ENCODE measurements at regions not wholly inside any gene's neighbourhood (a gene's known extent, or its start where the extent isn't known, plus 50 kb on each side); places are given as distances from the start of the nearest gene placed in this dataset.

GRCh38 chr1:172895050-172895460 is 155.7 kb downstream of the TNFSF18 start:
- DNase-seq = no peak

GRCh38 chr1:172895761-172896160 is 155.0 kb downstream of the TNFSF18 start:
- no peak for DNase-seq

- no peak for DNase-seq
These were observed 153.0 kb downstream of the TNFSF18 start for GRCh38 chr1:172897738-172898137.

- DNase-seq = no peak
These were observed 151.9 kb downstream of the TNFSF18 start for GRCh38 chr1:172898866-172899265.

- DNase-seq = no peak
These were observed 150.3 kb downstream of the TNFSF18 start for GRCh38 chr1:172900376-172900997.

GRCh38 chr1:172902200-172902599 is 148.5 kb downstream of the TNFSF18 start:
- no peak for DNase-seq

- DNase-seq = no peak
These were observed 147.8 kb downstream of the TNFSF18 start for GRCh38 chr1:172902861-172903381.

- DNase-seq = no peak
These were observed 147.0 kb downstream of the TNFSF18 start for GRCh38 chr1:172903581-172904220.

- DNase-seq = no peak
These were observed 145.3 kb downstream of the TNFSF18 start for GRCh38 chr1:172905452-172905851.

- DNase-seq = no peak
These were observed 143.8 kb downstream of the TNFSF18 start for GRCh38 chr1:172906778-172907592.

GRCh38 chr1:172907834-172908326 is 142.9 kb downstream of the TNFSF18 start:
- DNase-seq = no peak

GRCh38 chr1:172909606-172910326 is 141.0 kb downstream of the TNFSF18 start:
- DNase-seq = no peak

- DNase-seq = no peak
These were observed 137.9 kb downstream of the TNFSF18 start for GRCh38 chr1:172912765-172913260.

GRCh38 chr1:172914501-172915144 is 136.1 kb downstream of the TNFSF18 start:
- DNase-seq = no peak

- no peak for DNase-seq
These were observed 135.5 kb downstream of the TNFSF18 start for GRCh38 chr1:172915271-172915670.

GRCh38 chr1:172916116-172916515 is 134.6 kb downstream of the TNFSF18 start:
- DNase-seq = no peak

GRCh38 chr1:172917972-172918371 is 132.8 kb downstream of the TNFSF18 start:
- no peak for DNase-seq

GRCh38 chr1:172918478-172918877 is 132.3 kb downstream of the TNFSF18 start:
- DNase-seq = no peak

- DNase-seq = no peak
These were observed 124.7 kb downstream of the TNFSF18 start for GRCh38 chr1:172926070-172926469.

- DNase-seq = no peak
These were observed 122.3 kb downstream of the TNFSF18 start for GRCh38 chr1:172928412-172928811.

GRCh38 chr1:172929006-172929405 is 121.7 kb downstream of the TNFSF18 start:
- no peak for DNase-seq

- DNase-seq = no peak
These were observed 120.6 kb downstream of the TNFSF18 start for GRCh38 chr1:172930142-172930541.
